Upper lobe of left lung (tissue), 6 donors: ENCODE measurements at regions not wholly inside any gene's neighbourhood (a gene's known extent, or its start where the extent isn't known, plus 50 kb on each side); places are given as distances from the start of the nearest gene placed in this dataset.

Experiments used
- ATAC-seq, 2 donors: fragments of 200-7000 bp; cut with Tn5 transposase; one replicate each; pipeline ENCODE4 v1.9.1; 2022; ENCODE audit warnings: mild to moderate bottlenecking in 2 of 2, moderate library complexity in 2 of 2; ENCODE audit not compliant: low FRiP score in 2 of 2
- DNase-seq, 2 donors: peaks; one replicate each; pipeline ENCODE4 v3.0.0-alpha.2; 2019 to 2020
- H3K27ac ChIP-seq, 4 donors: fragments of 200-600 bp; sonication (generic); one replicate each; pipeline ENCODE4 v1.5.1; 2016 to 2019
- H3K27me3 ChIP-seq, 4 donors: fragments of 200-600 bp; sonication (generic); one replicate each; pipeline ENCODE4 v1.5.1; 2017 to 2019
- H3K36me3 ChIP-seq, 4 donors: fragments of 200-600 bp; sonication (generic); one replicate each; pipeline ENCODE4 v1.5.1; 2016 to 2019
- H3K4me1 ChIP-seq, 4 donors: fragments of 200-600 bp; sonication (generic); one replicate each; pipeline ENCODE4 v1.5.1; 2018 to 2019
- H3K4me3 ChIP-seq, 4 donors: fragments of 200-600 bp; sonication (generic); one replicate each; pipeline ENCODE4 v1.5.1; 2017 to 2019; ENCODE audit warnings: mild to moderate bottlenecking in 2 of 4, moderate library complexity in 1 of 4
- H3K9me3 ChIP-seq, 4 donors: fragments of 200-600 bp; sonication (generic); one replicate each; pipeline ENCODE4 v1.5.1; 2018 to 2019
- CTCF ChIP-seq, 6 experiments: fragments of 450-650 bp in 4 of 6; fragments of 200-600 bp in 2 of 6; sonication (generic) in 2 of 6; IDR thresholded peaks; one replicate each; pipeline ENCODE4 v1.5.1; 2016 to 2019; ENCODE audit warnings: antibody characterized with exemption in 6 of 6
- EP300 ChIP-seq, 4 donors: sonication (generic); formaldehyde crosslinking; IDR thresholded peaks; one replicate each; pipeline ENCODE4 v1.5.1; 2017; ENCODE audit warnings: antibody characterized with exemption in 4 of 4, control low read depth in 2 of 4
- POLR2A ChIP-seq, 4 donors: fragments of 450-650 bp; IDR thresholded peaks; one replicate each; pipeline ENCODE4 v1.5.1; 2016 to 2017; ENCODE audit warnings: antibody characterized with exemption in 4 of 4, mild to moderate bottlenecking in 2 of 4
- POLR2AphosphoS5 ChIP-seq, 2 donors: sonication (generic); formaldehyde crosslinking; IDR thresholded peaks; one replicate each; pipeline ENCODE4 v1.5.1; 2017; ENCODE audit warnings: antibody characterized with exemption in 2 of 2
- WGBS, 2 donors: methylation state at CpG; one replicate each; pipeline ENCODE4 v1.1.5; 2017 to 2018; 5-methylcytosine and 5-hydroxymethylcytosine counted together
- donor health status: DM: no; HTN: no; CAD: no; lungs with moderate emphysema.
- donor health status: DM: no; HTN: yes; CAD: no; lungs with severe emphysema.

- no peaks in the 10 kb centered on the region for H3K9me3 ChIP-seq
- WGBS, 2 donors: 63 to 77% methylated on average over 11 of the region's 11 CpGs
- no peak for ATAC-seq
- no peak overlapping the region for H3K4me3 ChIP-seq
- no peak for TF ChIP-seq POLR2AphosphoS5 (IDR thresholded peaks at IDR 0.05)
- no peak for TF ChIP-seq EP300 (IDR thresholded peaks at IDR 0.05)
- TF ChIP-seq CTCF (IDR thresholded peaks at IDR 0.05): no peak
- TF ChIP-seq POLR2A (IDR thresholded peaks at IDR 0.05): no peak
- H3K27me3 ChIP-seq: no peaks in the 10 kb centered on the region
- no peaks in the 10 kb centered on the region for H3K4me1 ChIP-seq
- no peak for DNase-seq
- H3K27ac ChIP-seq: no peak overlapping the region
- H3K36me3 ChIP-seq: no peaks in the 10 kb centered on the region
Measured at GRCh38 chr20:48102931-48103660, 317.8 kb upstream of the SULF2 start.

- H3K4me1 ChIP-seq: no peaks in the 10 kb centered on the region
- 79 to 81% methylated on average over 10 to 11 of the region's 11 CpGs for WGBS, 2 donors
- no peak overlapping the region for H3K27ac ChIP-seq
- DNase-seq (no peak), ATAC-seq (no peak)
- no peak for TF ChIP-seq POLR2AphosphoS5 (IDR thresholded peaks at IDR 0.05)
- no peak for TF ChIP-seq CTCF (IDR thresholded peaks at IDR 0.05)
- no peak for TF ChIP-seq EP300 (IDR thresholded peaks at IDR 0.05)
- TF ChIP-seq POLR2A (IDR thresholded peaks at IDR 0.05): no peak
- no peaks in the 10 kb centered on the region for H3K36me3 ChIP-seq
- no peak overlapping the region for H3K4me3 ChIP-seq
- H3K9me3 ChIP-seq: no peaks in the 10 kb centered on the region
- no peaks in the 10 kb centered on the region for H3K27me3 ChIP-seq
Measured at GRCh38 chr20:48102076-48102787, 317.0 kb upstream of the SULF2 start.

- Histone ChIP-seq H3K4me3 (no peak overlapping the region), H3K4me1 (no peaks in the 10 kb centered on the region), H3K27me3 (no peaks in the 10 kb centered on the region), H3K27ac (no peak overlapping the region), H3K36me3 (no peaks in the 10 kb centered on the region), H3K9me3 (no peaks in the 10 kb centered on the region)
- no peak for TF ChIP-seq EP300 (IDR thresholded peaks at IDR 0.05)
- TF ChIP-seq POLR2AphosphoS5 (IDR thresholded peaks at IDR 0.05): no peak
- no peak for TF ChIP-seq POLR2A (IDR thresholded peaks at IDR 0.05)
- no peak for TF ChIP-seq CTCF (IDR thresholded peaks at IDR 0.05)
- no peak for DNase-seq
- 87 to 89% methylated on average over 3 of the region's 3 CpGs for WGBS, 2 donors
- no peak for ATAC-seq
Measured at GRCh38 chr20:48100483-48100882, 315.2 kb upstream of the SULF2 start.

- TF ChIP-seq EP300 (IDR thresholded peaks at IDR 0.05) (no peak), POLR2A (IDR thresholded peaks at IDR 0.05) (no peak), CTCF (IDR thresholded peaks at IDR 0.05) (no peak), POLR2AphosphoS5 (IDR thresholded peaks at IDR 0.05) (no peak)
- Histone ChIP-seq H3K27me3 (no peaks in the 10 kb centered on the region), H3K9me3 (no peaks in the 10 kb centered on the region), H3K27ac (no peak overlapping the region), H3K4me3 (no peak overlapping the region), H3K4me1 (no peaks in the 10 kb centered on the region), H3K36me3 (no peaks in the 10 kb centered on the region)
- no peak for DNase-seq
- WGBS, 2 donors: 33 to 40% methylated on average over 4 of the region's 4 CpGs
- ATAC-seq: no peak
Measured at GRCh38 chr20:48098866-48099265, 313.6 kb upstream of the SULF2 start.
